OCI-LY1 (cell line): ENCODE measurements at regions not wholly inside any gene's neighbourhood (a gene's known extent, or its start where the extent isn't known, plus 50 kb on each side); places are given as distances from the start of the nearest gene placed in this dataset.

Experiments
- CTCF ChIP-seq: fragments of 200-600 bp; sonication (generic), shearing (Covaris generic); IDR thresholded peaks from 2 replicates; pipeline ENCODE4 v1.5.1; 2017; ENCODE audit warnings: mild to moderate bottlenecking, antibody characterized with exemption, low read length, moderate library complexity, mixed read lengths
- EZH2 ChIP-seq: fragments of 200-600 bp; sonication (generic), shearing (Covaris generic); IDR thresholded peaks from 2 replicates; pipeline ENCODE4 v1.8.0; 2017; ENCODE audit warnings: borderline replicate concordance, mixed run types, mild to moderate bottlenecking, antibody characterized with exemption, low read length, moderate library complexity, mixed read lengths

GRCh38 chrX:99348256-99348655 lies 1061.8 kb downstream of the PCDH19 start:
- TF ChIP-seq CTCF (no peak), EZH2 (no peak)
